GM19463 (cell line): ENCODE measurements at regions not wholly inside any gene's neighbourhood (a gene's known extent, or its start where the extent isn't known, plus 50 kb on each side); places are given as distances from the start of the nearest gene placed in this dataset.
"Not testable (repeated sequence)": the region's sequence is repeated elsewhere in the genome, so short reads cannot be mapped to it uniquely, and the experiment has no call there.

Source experiments
- ATAC-seq: cut with Tn5 transposase; IDR thresholded peaks from one replicate; pipeline ENCODE4 v1.9.1; 2021; ENCODE audit warnings: mild to moderate bottlenecking, moderate library complexity; ENCODE audit not compliant: unreplicated experiment

DNA sequence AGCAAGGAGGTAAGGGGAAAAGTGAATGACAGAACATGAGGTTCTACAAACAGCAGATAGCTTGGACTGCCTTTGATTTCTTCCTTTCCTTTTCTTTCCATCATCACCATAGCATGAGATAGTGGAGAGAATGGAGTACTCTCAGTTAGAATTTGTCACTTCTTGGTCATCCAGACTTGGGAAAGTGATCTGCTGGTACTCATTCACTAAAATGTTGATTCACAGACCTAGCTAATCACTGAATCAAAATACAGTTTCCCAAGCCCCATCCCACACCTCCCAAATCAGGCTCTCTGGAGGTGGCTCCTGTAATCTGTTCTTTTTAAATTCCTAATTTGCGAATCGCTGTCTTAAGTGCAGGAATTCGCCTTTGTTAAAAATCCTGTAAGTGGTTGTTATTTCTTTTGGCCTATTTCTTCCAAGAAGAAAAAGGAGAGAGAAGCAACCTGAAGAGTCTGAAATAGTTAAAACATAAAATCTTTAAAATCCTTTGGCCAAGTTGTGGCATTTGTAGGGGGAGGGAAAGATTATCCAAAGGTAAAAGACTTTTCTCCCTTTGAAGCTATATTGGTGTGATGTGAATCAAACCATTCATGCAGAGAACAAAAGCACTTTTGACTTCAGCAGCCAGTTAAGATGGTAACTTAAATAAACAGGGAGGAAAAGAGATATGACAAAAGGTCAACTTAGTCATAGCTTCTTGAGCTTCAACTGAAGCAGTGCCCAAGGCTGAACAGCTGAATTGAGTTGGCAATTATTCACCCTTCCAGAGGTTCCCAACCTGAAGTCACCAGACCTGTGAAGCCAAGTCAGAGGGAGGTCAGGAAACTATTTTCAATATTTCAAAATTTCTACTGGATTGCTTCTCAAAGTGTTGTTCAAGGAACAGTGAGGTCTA lies 255.1 kb upstream of the KRR1 start:
- no peak for ATAC-seq

DNA sequence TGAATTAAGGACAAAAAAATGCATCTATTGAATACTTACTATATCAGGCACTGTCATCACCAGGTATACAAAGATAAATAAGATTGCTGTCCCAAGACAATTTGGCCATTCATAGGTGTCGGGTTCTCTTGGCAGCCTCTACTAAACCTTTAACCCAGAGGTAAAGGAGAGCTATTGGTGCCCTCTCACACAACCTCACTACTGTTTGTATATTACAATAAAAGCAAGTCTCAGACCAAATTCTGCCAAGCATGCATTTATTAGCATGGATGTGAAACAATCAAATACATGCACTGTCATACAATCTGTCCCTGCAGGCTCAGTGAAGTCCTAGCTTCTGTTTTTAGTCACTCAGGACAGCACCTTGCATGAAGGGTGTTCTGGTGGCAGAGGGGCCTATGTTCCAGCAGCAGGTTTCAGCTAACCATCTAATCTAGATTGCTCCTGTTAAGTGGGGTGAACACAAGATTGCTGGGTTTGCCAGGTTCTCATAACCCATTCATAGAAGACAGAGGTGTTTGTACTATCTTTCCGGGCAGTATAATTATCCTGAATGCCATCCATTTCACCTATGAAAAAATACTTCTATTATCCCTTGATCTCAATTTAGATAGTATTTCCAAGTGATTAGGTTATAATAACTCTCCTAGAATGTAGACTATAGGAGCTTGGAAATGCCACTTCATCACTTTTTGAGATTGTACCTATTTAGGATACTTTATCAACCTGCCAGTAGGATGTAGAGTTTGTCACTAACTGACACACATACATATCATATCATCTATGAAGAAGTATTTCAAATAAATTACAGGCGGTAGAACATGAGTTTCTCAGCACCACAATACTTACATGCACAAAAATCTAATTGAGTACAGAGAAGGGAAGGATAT lies 254.0 kb upstream of the KRR1 start:
- no peak for ATAC-seq

DNA sequence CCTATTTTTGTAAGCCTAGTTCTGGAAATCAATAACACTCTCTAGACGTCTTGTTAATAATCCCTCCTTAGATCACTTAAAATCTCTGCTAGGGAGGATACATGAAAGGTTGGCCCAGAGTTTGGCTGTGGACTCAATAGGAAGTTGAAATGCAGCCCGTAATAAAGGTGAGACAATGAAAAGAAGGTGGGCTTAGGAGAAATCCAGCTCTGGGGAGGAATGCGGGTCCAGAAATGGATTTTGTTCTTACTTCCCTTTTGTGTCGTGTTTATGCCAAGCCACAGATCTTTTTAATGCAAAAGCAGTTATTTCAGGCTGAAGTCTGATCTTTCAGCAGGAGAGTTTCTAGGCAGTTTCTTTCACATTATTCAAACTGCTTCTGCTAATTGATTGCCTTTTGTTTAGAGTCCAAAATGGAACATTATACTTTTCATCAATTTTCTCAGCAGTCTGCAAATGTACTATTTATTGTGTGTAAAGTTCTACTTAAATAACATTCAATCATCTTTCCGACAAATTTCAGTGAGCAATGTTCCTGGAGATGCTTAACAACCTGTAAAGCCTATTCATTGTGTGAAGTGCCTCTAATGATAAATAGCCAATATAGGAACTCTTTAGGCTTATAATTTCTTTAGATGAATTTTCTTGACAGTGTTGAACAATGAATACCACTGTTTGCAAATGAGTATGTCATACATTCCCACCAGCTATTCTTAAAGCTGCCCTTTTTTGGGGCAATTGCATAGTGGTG lies 252.9 kb upstream of the KRR1 start:
- no peak for ATAC-seq

DNA sequence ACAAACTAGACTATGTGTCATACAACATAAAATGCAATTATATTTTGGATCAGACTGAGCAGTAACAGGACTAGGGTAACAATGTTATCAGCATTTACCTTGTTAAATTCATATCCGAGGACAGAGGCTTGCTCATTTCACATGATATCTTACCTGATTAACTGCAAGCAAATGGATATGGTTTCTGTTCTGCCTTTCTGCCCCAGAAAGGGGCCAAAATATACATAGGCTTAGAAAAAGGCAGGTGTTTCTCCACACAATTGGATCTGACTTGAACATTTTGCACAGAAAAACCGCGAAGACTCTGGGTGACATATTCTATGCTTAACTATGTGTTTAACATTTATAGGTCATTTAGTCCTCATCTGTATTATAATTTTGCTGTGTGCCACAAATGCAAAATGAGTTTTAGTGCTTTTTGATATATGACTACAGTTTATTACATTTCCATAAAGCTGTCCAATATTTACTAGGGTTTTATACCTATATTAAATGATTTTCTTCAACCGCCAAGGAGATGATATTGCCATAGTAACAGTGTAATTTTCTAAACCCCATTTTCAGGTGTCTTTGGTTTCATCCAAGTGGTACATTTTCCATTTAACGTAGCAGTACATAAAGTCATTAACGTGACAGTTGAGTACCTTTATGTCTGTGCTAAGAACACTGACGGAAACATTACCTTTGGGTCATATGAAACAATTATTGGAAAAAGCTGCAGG lies 249.3 kb upstream of the KRR1 start:
- no peak for ATAC-seq

DNA sequence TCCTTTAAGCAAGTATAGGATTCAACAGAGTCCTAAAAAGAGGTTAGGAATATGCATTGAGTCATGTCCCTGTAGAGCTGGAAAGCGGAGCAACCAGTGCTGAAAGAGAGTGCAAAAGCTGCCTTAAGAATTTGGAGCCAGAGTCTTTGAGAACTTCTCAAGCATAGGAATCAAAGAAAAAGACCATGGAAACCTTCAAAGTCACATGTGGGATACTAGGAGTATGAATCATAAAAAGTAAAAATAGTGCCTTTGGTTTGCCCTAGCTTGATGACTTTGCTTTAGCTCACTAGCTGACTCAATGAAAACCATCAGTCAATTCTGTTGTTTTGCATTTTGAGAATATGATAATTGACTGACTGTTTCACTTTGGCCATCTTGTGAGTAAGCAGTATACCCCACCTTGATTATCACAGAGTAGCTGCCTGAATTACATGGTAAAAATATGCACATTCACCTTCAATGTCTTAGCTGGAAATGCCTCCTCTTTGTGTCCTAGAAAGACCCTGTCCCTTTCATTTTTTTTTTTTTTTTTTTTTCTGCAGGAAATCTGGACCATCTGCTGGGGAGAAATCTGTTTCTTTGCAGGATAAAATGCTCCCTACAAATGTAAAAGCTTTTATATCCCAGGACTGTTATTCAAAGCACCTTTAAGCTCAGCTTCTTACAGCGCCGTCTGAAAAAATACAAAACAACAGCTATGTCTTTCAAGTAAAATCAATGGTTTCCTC lies 248.6 kb upstream of the KRR1 start:
- ATAC-seq: peak; percentile 77

DNA sequence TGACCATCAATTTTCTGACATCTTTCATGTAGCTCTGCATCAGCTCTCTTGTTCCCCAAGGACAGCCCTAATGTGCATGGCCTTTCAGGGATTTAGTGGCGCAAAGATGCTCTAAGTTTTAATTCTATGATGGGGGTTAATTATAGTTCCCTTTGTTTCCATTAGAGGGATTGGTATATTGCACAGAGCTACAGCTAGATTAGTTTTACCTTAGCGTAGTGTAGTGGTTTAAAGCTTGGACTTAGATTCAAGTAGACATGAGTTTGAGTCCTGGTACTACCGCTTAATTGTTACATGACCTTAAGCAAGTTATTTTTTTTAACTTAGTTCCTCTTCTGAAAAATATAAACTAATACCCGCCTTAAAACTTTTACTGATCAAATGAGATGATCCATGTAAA lies 247.8 kb upstream of the KRR1 start:
- ATAC-seq: no peak

DNA sequence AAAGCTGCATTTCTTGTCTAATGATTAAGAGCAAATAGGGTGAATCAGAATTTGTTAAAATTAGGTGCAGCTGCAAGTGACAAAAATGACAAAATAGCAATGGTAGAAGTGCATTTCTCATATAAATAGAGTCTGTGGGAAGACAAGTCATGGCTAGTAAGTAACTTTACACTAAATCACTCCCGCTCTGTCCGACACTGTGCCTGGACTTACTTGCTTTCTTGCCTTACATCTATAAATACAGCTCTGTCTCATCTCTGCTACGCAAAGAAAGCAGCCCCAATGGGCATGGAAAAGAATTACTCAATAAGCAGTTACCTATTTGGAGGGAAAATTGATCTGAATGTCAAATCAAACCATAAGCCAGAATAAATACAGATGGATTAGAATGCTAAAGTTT lies 245.4 kb upstream of the KRR1 start:
- no peak for ATAC-seq

DNA sequence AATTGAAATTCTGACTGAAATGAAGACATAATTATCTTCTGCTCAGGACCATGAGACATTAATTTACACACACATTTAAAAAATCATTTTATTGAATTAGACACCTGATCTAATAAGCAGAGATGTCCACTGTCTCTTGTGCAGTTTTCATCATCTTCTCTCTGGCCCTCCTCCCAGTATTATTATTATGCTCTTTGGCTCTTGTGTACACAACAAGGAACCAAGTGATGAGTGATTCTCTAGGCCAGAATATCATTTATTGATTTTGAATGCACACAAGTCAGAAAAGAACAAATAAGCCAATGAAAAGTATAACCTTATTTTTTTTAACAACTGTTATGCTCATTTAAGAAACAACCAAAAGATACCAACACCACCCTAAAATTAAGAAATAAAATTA lies 244.7 kb upstream of the KRR1 start:
- no peak for ATAC-seq

DNA sequence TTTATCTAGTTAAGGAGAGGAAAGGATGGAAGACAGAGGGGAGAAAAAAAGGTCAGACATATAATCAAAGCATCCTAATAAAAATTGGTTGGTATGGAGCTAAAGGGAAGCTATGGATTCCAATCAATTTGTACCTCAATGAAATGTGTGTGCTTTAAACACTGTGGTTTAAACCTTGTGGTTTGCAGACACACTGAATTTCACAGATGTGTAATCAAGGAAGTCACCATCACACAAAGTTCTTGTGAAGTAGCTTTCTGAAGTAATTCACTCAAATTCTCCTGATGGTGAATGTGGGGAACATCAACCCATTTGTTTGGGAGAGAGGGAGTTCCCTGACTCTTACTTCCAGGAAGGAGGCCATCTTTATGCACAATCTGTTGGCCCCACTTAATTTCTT lies 243.3 kb upstream of the KRR1 start:
- ATAC-seq: no peak

DNA sequence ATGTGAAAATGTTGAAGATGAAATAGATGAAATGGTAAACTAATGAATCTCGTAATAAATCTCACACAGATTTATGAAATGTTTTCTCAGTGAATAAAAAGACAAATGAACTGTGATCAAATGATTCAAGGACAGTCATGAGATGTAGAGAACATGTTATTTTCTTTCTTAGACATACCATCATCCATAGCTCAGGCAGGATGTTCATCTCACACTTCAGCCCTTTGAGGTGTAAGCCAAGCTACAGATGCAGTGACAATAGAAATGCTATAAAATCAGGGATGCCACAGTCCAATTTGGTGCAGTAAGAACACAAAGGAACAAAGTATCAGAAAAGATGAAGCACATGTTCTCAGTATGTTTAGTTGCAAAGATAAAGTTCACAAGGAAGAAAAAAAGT lies 242.7 kb upstream of the KRR1 start:
- ATAC-seq: no peak

DNA sequence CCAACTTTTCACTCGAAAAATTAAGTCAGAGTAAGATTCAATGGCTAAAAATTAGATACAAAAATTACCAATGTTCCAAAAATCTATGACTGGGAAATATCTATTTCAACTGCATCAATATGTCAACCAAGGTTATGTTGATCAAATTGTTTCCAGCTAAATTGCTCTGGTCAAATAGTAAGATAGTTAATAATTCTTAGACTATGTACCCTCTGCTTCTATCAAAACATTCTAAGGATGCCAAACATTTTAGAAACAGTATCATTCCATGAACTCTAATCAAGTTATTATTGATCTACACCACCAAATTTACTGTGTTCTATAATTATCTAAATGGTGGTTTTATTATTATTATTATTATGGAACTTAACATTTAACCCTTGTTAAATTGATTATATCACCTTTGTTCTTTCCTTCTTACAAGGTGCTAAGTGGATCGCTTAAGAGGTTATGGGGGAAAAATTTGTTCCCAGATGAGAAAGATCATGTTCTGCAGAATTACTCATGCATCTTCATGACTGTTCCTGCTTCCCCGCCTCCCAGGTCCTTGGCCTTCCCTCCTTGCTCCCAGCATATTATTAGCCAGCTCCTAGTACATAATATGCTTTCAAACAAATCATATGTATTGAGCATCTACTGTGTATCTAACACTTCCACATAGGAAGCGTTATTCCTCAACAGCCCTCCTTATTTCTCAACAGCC lies 240.5 kb upstream of the KRR1 start:
- ATAC-seq: no peak

DNA sequence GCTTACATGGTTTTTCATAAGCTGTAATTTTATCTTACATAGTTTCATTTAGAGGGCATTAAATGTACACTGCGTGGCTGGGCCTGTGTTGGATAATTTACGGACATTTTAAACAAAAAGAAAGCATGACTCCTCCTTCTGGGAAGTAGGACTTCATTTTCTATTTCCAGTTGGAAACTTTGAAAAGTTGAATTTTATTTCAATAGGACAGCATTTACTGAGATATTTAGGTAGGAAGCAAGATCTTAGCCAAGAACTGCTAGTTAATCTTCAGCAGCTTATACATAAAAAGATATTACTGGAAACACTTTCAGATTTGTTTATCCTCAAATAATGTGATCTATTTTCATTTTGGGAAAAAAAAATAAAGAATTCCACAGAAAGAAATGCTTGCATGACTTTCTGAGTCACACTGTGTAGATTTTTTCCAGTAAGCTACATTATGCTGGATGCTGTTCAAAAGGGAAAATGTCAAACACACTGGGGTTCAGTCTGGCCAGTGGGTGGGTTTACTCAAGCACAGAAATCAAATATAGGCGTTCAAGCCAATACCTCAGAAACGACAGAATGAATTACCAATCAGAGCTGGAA lies 239.4 kb upstream of the KRR1 start:
- ATAC-seq: no peak

DNA sequence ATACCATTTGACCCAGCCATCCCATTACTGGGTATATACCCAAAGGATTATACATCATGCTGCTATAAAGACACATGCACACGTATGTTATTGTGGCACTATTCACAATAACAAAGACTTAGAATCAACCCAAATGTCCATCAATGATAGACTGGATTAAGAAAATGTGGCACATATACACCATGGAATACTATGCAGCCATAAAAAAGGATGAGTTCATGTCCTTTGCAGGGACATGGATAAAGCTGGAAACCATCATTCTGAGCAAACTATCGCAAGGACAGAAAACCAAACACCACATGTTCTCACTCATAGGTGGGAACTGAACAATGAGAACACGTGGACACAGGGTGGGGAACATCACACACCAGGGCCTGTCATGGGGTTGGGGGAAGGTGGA lies 237.6 kb upstream of the KRR1 start:
- not testable (repeated sequence) for ATAC-seq

DNA sequence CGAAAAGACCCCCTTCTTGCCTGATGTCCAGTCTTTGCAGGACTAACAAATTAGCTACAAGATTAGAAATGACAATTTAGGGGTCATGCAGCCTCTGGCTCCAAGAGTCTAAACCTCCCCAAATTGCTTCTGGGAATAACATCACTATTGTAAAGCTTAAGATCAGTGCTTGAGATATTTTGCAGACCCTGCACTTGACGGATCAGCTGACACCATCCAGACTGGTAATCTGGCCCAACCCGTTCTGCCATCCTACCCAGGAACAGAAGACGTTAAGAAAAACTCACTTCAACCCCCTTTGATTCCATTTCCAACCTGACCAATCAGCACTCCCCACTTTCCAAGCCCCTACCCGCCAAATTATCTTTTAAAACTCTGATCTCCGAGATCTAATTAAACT lies 236.7 kb upstream of the KRR1 start:
- ATAC-seq: no peak

DNA sequence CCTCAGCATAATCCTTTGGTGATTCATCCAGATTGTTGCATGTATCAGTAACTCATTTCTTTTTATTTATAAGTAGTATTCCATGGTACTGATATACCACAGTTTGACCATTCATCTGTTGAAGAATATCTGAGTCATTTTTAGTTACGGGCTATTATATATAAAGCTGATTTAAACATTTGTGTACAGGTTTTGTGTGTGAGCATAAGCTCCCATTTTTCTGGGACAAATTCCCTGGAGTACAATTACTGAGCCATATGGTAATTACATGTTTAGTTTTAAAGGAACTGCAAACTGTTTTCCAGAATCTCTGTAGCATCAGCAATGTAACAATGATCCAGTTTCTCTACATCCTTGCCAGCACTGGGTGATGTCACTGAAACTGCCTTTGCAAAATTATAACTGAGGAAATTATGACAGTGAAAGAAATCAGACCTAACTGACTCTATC lies 236.2 kb upstream of the KRR1 start:
- ATAC-seq: no peak

DNA sequence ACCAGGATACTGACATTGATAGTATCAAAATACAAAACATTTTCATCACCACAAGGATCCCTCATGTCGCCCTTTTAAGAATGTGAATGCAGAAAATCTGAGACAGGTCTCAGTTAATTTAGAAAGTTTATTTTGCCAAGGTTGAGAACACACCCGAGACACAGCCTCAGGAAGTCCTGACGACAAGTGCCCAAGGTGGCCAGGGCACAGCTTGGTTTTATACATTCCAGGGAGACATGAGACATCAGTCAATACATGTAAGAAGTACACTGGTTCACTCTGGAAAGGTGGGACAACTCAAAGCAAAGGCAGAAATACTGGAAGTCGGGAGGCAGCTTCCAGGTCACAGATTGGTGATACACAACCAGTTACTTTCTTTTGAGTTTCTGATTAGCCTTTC lies 235.2 kb upstream of the KRR1 start:
- no peak for ATAC-seq

DNA sequence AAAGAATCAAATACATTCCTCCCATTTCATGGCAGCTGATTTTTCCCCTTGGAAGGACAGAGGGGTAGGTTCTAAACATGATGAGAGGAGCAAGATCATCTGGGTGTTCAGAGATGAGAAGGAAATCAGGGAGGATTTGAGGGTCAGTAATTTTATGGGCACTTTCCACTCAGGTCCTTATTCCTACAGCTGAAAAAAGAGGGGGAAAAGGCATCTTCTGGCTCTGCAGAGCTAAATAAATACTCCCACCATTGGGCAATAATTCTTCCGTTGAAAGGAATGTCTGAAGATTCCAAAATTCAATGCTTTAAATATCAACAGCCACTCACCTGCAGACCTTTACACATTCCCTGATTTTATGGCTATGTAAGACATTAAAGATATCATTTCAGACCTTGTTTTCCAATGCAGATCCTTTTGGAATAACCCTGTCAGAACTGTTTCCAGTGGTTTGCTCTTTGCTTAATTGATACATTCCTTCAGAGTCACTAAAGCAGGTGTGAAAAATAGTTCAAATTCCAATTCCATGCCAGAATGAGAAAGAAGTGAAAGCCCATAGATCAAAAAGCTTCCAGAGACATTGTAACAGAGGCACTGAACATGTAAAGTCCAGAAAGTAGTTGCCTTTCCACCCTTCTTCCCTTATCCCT lies 233.3 kb upstream of the KRR1 start:
- no peak for ATAC-seq

DNA sequence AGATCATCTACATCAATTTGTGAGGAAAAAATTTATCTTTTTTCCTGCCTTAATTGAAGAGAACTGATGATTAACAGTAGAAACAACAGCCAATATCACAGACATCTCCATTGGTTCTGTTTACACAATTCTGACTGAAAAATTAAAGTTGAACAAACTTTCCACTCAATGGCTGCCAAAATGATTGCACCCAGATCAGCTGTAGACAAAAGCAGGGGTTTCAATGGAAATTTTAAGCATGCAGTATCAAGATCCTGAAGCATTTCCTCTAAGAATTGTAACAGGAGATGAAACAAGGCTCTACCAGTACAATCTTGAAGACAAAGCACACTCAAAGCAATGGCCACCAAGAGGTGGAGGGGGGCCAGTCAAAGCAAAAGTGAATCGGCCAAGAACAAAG lies 231.6 kb upstream of the KRR1 start:
- ATAC-seq: no peak
